Activated T-cell treated with anti-CD3 and anti-CD28 coated beads, Interleukin-2, amount 50 U/mL, for 72 hours (primary cell): ENCODE measurements at regions not wholly inside any gene's neighbourhood (a gene's known extent, or its start where the extent isn't known, plus 50 kb on each side); places are given as distances from the start of the nearest gene placed in this dataset.

Experiments
- ATAC-seq, 2 donors: fragments of 150-1000 bp; cut with Tn5 transposase; replicated peaks in 1 of 2; 2 replicates each; pipeline ENCODE4 v1.10.0; 2021; ENCODE audit warnings: moderate library complexity in 2 of 2, mild to moderate bottlenecking in 1 of 2
- DNase-seq, 2 donors: peaks; one replicate each; pipeline ENCODE4 v3.0.0; 2021 to 2022; ENCODE audit warnings: mixed read lengths in 1 of 2
- H3K27ac Mint-ChIP-seq: one replicate; pipeline ENCODE4 v1.8.0; 2022; ENCODE audit warnings: mild to moderate bottlenecking, moderate library complexity, mixed read lengths
- H3K27me3 Mint-ChIP-seq: one replicate; pipeline ENCODE4 v1.8.0; 2022; ENCODE audit warnings: low read depth, mixed read lengths
- H3K36me3 Mint-ChIP-seq, 2 donors: one replicate each; pipeline ENCODE4 v1.8.0; 2022; ENCODE audit warnings: mixed read lengths in 2 of 2, mild to moderate bottlenecking in 1 of 2; ENCODE audit not compliant: insufficient read depth in 2 of 2
- H3K4me1 Mint-ChIP-seq: one replicate; pipeline ENCODE4 v1.8.0; 2022; ENCODE audit warnings: low read depth, mixed read lengths
- H3K4me3 Mint-ChIP-seq, 2 donors: one replicate each; pipeline ENCODE4 v1.8.0; 2022; ENCODE audit warnings: mild to moderate bottlenecking in 2 of 2, mixed read lengths in 2 of 2, moderate library complexity in 2 of 2
- H3K9me3 Mint-ChIP-seq, 2 donors: one replicate each; pipeline ENCODE4 v1.8.0; 2022; ENCODE audit warnings: mixed read lengths in 2 of 2

GRCh38 chr3:68441054-68441453 lies 491.3 kb downstream of the TAFA4 start:
- DNase-seq (no peak), ATAC-seq (no peak)
- H3K4me1 Mint-ChIP-seq, result no peaks in the 10 kb centered on the region
- H3K36me3 Mint-ChIP-seq, result peaks cover 0 to 2% of the 10 kb centered on the region in 2 donors
- H3K27me3 Mint-ChIP-seq, result no peaks in the 10 kb centered on the region
- H3K4me3 Mint-ChIP-seq, result no peak overlapping the region
- peaks cover 0 to 2% of the 10 kb centered on the region in 2 donors for H3K9me3 Mint-ChIP-seq
- H3K27ac Mint-ChIP-seq, result no peak overlapping the region

GRCh38 chr3:68436619-68437401 lies 495.5 kb downstream of the TAFA4 start:
- Mint-ChIP-seq H3K36me3 (peaks cover 0 to 2% of the 10 kb centered on the region in 2 donors), H3K27ac (no peak overlapping the region), H3K9me3 (peaks cover 0 to 4% of the 10 kb centered on the region in 2 donors), H3K27me3 (no peaks in the 10 kb centered on the region), H3K4me3 (no peak overlapping the region), H3K4me1 (no peaks in the 10 kb centered on the region)
- ATAC-seq (no peak), DNase-seq (no peak)

GRCh38 chr3:68428495-68428894 lies 503.9 kb downstream of the TAFA4 start:
- Mint-ChIP-seq H3K27me3 (no peaks in the 10 kb centered on the region), H3K36me3 (no peaks in the 10 kb centered on the region), H3K9me3 (no peaks in the 10 kb centered on the region), H3K4me1 (no peaks in the 10 kb centered on the region), H3K4me3 (no peak overlapping the region), H3K27ac (no peak overlapping the region)
- DNase-seq (no peak), ATAC-seq (no peak)

GRCh38 chr3:68424796-68425460 lies 507.4 kb downstream of the TAFA4 start:
- DNase-seq, result no peak
- H3K27ac Mint-ChIP-seq, result no peak overlapping the region
- H3K9me3 Mint-ChIP-seq, result no peaks in the 10 kb centered on the region
- no peaks in the 10 kb centered on the region for H3K4me1 Mint-ChIP-seq
- H3K4me3 Mint-ChIP-seq, result no peak overlapping the region
- no peaks in the 10 kb centered on the region for H3K36me3 Mint-ChIP-seq
- no peaks in the 10 kb centered on the region for H3K27me3 Mint-ChIP-seq
- ATAC-seq, result no peak

GRCh38 chr3:68408626-68409025 lies 523.7 kb downstream of the TAFA4 start:
- ATAC-seq (no peak), DNase-seq (no peak)
- no peak overlapping the region for H3K4me3 Mint-ChIP-seq
- no peaks in the 10 kb centered on the region for H3K4me1 Mint-ChIP-seq
- peaks cover 1 to 4% of the 10 kb centered on the region in 2 donors for H3K9me3 Mint-ChIP-seq
- H3K27ac Mint-ChIP-seq, result peak overlapping the region; percentile 4
- peaks cover 0 to under 1% of the 10 kb centered on the region in 2 donors for H3K36me3 Mint-ChIP-seq
- H3K27me3 Mint-ChIP-seq, result no peaks in the 10 kb centered on the region

- DNase-seq (no peak), ATAC-seq (no peak)
- Mint-ChIP-seq H3K27ac (no peak overlapping the region), H3K4me3 (no peak overlapping the region), H3K4me1 (no peaks in the 10 kb centered on the region), H3K36me3 (no peaks in the 10 kb centered on the region), H3K27me3 (no peaks in the 10 kb centered on the region), H3K9me3 (peaks cover 3 to 4% of the 10 kb centered on the region in 2 donors)
Measured at GRCh38 chr3:68403741-68404140, 528.6 kb downstream of the TAFA4 start.

- H3K27me3 Mint-ChIP-seq, result no peaks in the 10 kb centered on the region
- H3K36me3 Mint-ChIP-seq, result no peaks in the 10 kb centered on the region
- peaks cover 3 to 6% of the 10 kb centered on the region in 2 donors for H3K9me3 Mint-ChIP-seq
- DNase-seq (no peak), ATAC-seq (no peak)
- no peak overlapping the region for H3K4me3 Mint-ChIP-seq
- no peak overlapping the region for H3K27ac Mint-ChIP-seq
- no peaks in the 10 kb centered on the region for H3K4me1 Mint-ChIP-seq
Measured at GRCh38 chr3:68402235-68402918, 530.0 kb downstream of the TAFA4 start.

GRCh38 chr3:68378631-68379030 lies 553.7 kb downstream of the TAFA4 start:
- H3K9me3 Mint-ChIP-seq, result peaks cover 18 to 28% of the 10 kb centered on the region in 2 donors
- H3K27ac Mint-ChIP-seq, result no peak overlapping the region
- ATAC-seq, result no peak
- peaks cover 14 to 15% of the 10 kb centered on the region in 2 donors for H3K36me3 Mint-ChIP-seq
- no peak overlapping the region for H3K4me3 Mint-ChIP-seq
- H3K4me1 Mint-ChIP-seq, result no peaks in the 10 kb centered on the region
- DNase-seq, result no peak
- no peaks in the 10 kb centered on the region for H3K27me3 Mint-ChIP-seq

GRCh38 chr3:68373727-68374126 lies 558.6 kb downstream of the TAFA4 start:
- H3K27me3 Mint-ChIP-seq, result no peaks in the 10 kb centered on the region
- no peaks in the 10 kb centered on the region for H3K4me1 Mint-ChIP-seq
- H3K36me3 Mint-ChIP-seq, result peaks cover 9% of the 10 kb centered on the region in 2 donors
- peaks cover 12 to 16% of the 10 kb centered on the region in 2 donors for H3K9me3 Mint-ChIP-seq
- H3K27ac Mint-ChIP-seq, result no peak overlapping the region
- no peak overlapping the region for H3K4me3 Mint-ChIP-seq
- DNase-seq, result no peak
- ATAC-seq, result no peak

- Mint-ChIP-seq H3K36me3 (no peaks in the 10 kb centered on the region), H3K27ac (no peak overlapping the region), H3K4me1 (no peaks in the 10 kb centered on the region), H3K4me3 (no peak overlapping the region), H3K9me3 (peaks cover 3 to 4% of the 10 kb centered on the region in 2 donors), H3K27me3 (no peaks in the 10 kb centered on the region)
- DNase-seq, result no peak
- ATAC-seq, result no peak
Measured at GRCh38 chr3:68363796-68364195, 568.6 kb downstream of the TAFA4 start.

- Mint-ChIP-seq H3K4me3 (no peak overlapping the region), H3K27ac (no peak overlapping the region), H3K27me3 (no peaks in the 10 kb centered on the region), H3K9me3 (peaks cover 3 to 4% of the 10 kb centered on the region in 2 donors), H3K36me3 (no peaks in the 10 kb centered on the region), H3K4me1 (no peaks in the 10 kb centered on the region)
- DNase-seq, result no peak
- no peak for ATAC-seq
Measured at GRCh38 chr3:68360492-68360891, 571.9 kb downstream of the TAFA4 start.

GRCh38 chr3:68345781-68346180 lies 586.6 kb downstream of the TAFA4 start:
- Mint-ChIP-seq H3K4me3 (no peak overlapping the region), H3K9me3 (peaks cover 0 to under 1% of the 10 kb centered on the region in 2 donors), H3K36me3 (no peaks in the 10 kb centered on the region), H3K27ac (no peak overlapping the region), H3K27me3 (no peaks in the 10 kb centered on the region), H3K4me1 (no peaks in the 10 kb centered on the region)
- DNase-seq (no peak), ATAC-seq (no peak)

- Mint-ChIP-seq H3K27me3 (no peaks in the 10 kb centered on the region), H3K4me1 (no peaks in the 10 kb centered on the region), H3K9me3 (peaks cover 0 to 5% of the 10 kb centered on the region in 2 donors), H3K27ac (no peak overlapping the region), H3K36me3 (no peaks in the 10 kb centered on the region), H3K4me3 (no peak overlapping the region)
- ATAC-seq (no peak), DNase-seq (no peak)
Measured at GRCh38 chr3:68342426-68342825, 589.9 kb downstream of the TAFA4 start.
